ENCODE measurements at regions not wholly inside any gene's neighbourhood (a gene's known extent, or its start where the extent isn't known, plus 50 kb on each side); places are given as distances from the start of the nearest gene placed in this dataset.
"Not testable (repeated sequence)": the region's sequence is repeated elsewhere in the genome, so short reads cannot be mapped to it uniquely, and the experiment has no call there.

DNA sequence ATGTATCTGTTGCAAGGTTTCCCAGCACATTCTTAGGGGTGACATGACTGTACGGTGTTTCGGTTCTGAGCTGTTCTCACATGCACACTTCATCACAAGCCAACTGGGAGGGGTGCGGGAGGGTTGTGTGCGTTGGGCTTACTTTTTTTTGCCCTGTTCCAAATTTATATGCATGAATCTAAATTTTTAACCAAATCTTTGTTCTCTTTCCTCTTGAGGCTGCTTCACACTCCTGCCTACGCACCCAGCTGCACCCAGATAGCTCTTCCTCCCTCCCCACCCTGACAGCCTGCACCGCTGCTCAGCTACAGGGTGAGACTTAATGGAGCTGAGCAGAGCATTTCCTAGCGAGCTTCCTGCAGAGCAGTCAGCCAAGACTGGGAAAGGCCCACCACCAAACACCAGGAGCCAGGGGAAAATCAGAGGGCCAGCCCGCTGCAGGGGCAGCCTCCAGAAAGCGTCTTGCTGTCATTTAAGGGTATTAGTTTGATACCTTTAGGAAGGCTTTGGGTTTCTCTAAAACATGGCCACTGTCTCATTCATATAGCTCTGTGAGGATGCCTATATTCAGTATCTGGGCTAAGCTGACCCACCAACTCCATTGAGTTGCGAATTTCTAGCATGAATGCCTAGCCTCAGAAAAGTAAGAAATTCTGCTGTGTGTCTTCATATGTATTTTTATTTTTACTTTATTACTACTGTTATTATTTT, 84.5 kb downstream of the POU3F3 start:
- Histone ChIP-seq H3K4me1 (no peaks in the 10 kb centered on the region), H3K9me3 (no peaks in the 10 kb centered on the region), H3K36me3 (no peaks in the 10 kb centered on the region), H3K27ac (no peak overlapping the region), H3K4me3 (no peak overlapping the region), H3K27me3 (no peaks in the 10 kb centered on the region)
- DNase-seq (ENCODE audit: low spot score): no peak
- TF ChIP-seq, protein P1, sequence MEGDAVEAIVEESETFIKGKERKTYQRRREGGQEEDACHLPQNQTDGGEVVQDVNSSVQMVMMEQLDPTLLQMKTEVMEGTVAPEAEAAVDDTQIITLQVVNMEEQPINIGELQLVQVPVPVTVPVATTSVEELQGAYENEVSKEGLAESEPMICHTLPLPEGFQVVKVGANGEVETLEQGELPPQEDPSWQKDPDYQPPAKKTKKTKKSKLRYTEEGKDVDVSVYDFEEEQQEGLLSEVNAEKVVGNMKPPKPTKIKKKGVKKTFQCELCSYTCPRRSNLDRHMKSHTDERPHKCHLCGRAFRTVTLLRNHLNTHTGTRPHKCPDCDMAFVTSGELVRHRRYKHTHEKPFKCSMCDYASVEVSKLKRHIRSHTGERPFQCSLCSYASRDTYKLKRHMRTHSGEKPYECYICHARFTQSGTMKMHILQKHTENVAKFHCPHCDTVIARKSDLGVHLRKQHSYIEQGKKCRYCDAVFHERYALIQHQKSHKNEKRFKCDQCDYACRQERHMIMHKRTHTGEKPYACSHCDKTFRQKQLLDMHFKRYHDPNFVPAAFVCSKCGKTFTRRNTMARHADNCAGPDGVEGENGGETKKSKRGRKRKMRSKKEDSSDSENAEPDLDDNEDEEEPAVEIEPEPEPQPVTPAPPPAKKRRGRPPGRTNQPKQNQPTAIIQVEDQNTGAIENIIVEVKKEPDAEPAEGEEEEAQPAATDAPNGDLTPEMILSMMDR (IDR thresholded peaks at IDR 0.05): no peak

DNA sequence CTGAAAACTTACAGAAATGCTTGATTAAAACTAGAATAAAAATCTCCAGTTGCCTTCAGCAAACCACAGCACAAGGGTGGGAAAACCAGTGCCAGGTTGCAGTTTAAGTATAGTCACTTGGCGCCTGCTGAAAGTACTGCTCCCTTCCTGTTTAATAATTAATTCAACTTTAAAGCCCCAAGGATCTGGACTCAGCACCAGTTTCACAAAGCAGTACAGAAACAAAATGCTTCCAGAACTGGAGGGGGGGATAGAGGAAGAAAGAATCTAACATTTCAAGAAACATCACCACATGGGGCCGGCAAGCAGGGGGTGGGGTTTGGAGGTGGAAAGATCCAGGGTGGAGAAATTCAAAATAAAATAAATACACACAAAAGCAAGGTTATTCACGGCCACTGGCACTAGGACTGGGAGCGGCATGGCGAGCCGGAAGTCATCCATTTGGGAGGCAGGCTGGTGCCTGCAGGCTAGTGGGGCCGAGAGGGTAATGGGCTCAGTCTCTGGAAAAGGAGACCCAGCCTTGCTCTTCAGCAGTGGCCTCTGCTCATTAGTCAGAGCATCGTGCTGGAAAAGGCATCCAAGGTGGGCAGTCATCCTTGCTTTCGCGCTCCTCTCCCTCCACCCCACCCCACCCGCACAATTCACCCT, 85.8 kb downstream of the POU3F3 start:
- TF ChIP-seq, protein P1 (IDR thresholded peaks at IDR 0.05): no peak
- Histone ChIP-seq H3K4me1 (no peaks in the 10 kb centered on the region), H3K27me3 (no peaks in the 10 kb centered on the region), H3K27ac (no peak overlapping the region), H3K4me3 (no peak overlapping the region), H3K9me3 (no peaks in the 10 kb centered on the region), H3K36me3 (no peaks in the 10 kb centered on the region)
- DNase-seq (ENCODE audit: low spot score): no peak

DNA sequence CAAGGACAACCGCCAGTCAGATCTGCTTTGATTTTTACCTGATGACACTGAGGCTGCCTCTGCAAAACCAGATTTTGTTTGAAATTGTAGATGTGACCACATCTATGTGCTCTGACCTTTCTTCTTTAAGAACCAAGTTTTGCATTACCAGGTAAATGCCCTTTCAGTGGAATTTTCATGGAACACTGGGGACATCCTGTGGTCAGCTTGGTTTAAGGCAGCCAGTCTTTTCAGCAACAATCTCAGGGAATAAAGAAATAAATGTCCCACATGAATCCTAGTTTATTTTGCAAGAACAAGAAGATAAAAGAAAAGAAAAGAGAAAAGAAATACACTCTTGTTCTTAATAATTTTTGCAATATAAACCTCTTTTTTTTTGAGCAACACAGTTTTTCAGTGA, 90.6 kb downstream of the POU3F3 start:
- DNase-seq (ENCODE audit: low spot score): no peak
- no peak overlapping the region for H3K27ac ChIP-seq
- no peak overlapping the region for H3K4me3 ChIP-seq
- TF ChIP-seq, protein P1 (IDR thresholded peaks at IDR 0.05): peak in 1 of 2 donors; percentile 19
- H3K4me1 ChIP-seq: no peaks in the 10 kb centered on the region
- no peaks in the 10 kb centered on the region for H3K27me3 ChIP-seq
- H3K9me3 ChIP-seq: no peaks in the 10 kb centered on the region
- H3K36me3 ChIP-seq: no peaks in the 10 kb centered on the region

DNA sequence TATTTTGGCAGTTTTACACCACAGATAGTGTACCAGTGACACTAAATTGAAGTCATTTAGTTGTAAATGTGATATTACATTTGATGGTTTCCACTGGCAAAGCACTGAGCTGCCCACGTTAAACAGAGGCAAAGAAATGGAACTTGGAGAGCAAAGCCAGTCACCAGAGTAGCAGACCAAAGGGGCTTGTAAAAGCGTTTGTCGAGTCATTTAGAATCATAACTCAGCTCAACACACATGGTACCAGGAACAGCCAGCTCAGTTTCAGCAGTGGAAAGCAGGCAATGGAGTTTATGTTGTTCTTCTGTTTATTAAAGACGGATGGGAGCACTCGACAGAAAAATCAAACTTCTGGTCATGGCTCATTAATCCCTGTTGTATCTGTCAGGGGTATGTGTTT, 91.2 kb downstream of the POU3F3 start:
- H3K9me3 ChIP-seq: no peaks in the 10 kb centered on the region
- TF ChIP-seq, protein P1 (IDR thresholded peaks at IDR 0.05): no peak
- H3K4me1 ChIP-seq: no peaks in the 10 kb centered on the region
- DNase-seq (ENCODE audit: low spot score): no peak
- no peaks in the 10 kb centered on the region for H3K36me3 ChIP-seq
- H3K27me3 ChIP-seq: no peaks in the 10 kb centered on the region
- no peak overlapping the region for H3K27ac ChIP-seq
- no peak overlapping the region for H3K4me3 ChIP-seq

DNA sequence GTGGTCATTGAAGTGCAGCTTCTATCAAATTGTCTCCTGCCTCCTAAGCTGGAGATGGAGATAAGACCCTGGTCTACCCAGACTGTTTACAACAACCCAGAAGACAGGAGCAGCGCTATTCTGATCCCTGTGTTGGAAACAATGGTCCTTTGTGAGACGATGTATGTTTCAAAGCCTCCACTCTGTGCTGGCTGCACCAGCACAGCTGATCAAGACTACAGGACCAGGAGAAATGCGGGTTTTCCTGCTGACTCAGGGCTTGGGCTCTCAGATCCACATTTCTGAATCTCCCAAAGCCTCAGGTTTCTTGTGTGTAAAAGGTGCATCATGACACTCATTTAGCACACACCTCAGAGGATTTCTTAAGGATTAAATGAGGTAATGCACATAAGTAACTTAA, 92.0 kb downstream of the POU3F3 start:
- H3K27me3 ChIP-seq: no peaks in the 10 kb centered on the region
- TF ChIP-seq, protein P1 (IDR thresholded peaks at IDR 0.05): no peak

DNA sequence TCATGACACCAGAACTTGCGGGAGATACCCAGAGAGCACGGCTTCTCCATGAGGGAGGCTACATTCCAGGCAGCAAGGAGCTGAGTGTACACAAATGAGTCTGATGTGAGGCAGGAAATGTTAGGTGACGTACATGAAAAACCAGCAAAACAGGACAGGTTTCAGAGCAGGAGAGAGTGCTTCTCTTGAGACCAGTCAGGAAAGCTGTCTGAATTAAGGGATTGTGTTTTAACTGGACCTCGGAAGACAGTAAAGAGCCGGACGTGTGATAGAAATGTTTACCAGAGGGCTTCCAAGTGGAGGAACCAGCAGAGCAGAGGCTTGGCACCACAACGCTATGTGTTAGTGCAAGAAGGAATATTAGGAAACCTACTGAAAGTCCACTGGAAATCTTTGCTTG, 90.4 kb upstream of the MRPS9 start:
- not testable (repeated sequence) for H3K27ac ChIP-seq; H3K36me3 ChIP-seq; H3K9me3 ChIP-seq; H3K4me3 ChIP-seq; H3K27me3 ChIP-seq; DNase-seq (ENCODE audit: low spot score); H3K4me1 ChIP-seq

More for the DNA sequence above, 92.0 kb downstream of the POU3F3 start:
- DNase-seq (ENCODE audit: low spot score): no peak
- H3K9me3 ChIP-seq: no peaks in the 10 kb centered on the region
- H3K4me3 ChIP-seq: no peak overlapping the region
- H3K27ac ChIP-seq: no peak overlapping the region
- no peaks in the 10 kb centered on the region for H3K36me3 ChIP-seq
- H3K4me1 ChIP-seq: no peaks in the 10 kb centered on the region

Measured in right atrium auricular region (tissue), 2 donors.